K562 (cell line): ENCODE measurements at regions not wholly inside any gene's neighbourhood (a gene's known extent, or its start where the extent isn't known, plus 50 kb on each side); places are given as distances from the start of the nearest gene placed in this dataset.

Source experiments
- ADNP ChIP-seq: fragments of 200-800 bp; sonication (Bioruptor generic); IDR thresholded peaks from 2 replicates; pipeline ENCODE4 v1.6.1; 2016; ENCODE audit warnings: missing genetic modification characterization, missing compliant biosample characterization
- ASH1L ChIP-seq: fragments of 450-650 bp; IDR thresholded peaks from 2 replicates; pipeline ENCODE4 v1.6.1; 2018; ENCODE audit warnings: borderline replicate concordance, mild to moderate bottlenecking, low read depth; ENCODE audit not compliant: partially characterized antibody
- BRD4 ChIP-seq: fragments of 200-600 bp; sonication (generic); IDR thresholded peaks from 2 replicates; pipeline ENCODE4 v1.6.1; 2017; ENCODE audit warnings: inconsistent platforms
- CEBPB ChIP-seq: fragments of 450-650 bp; IDR thresholded peaks from 2 replicates; pipeline ENCODE4 v1.6.1; 2016; ENCODE audit warnings: missing genetic modification characterization, missing compliant biosample characterization
- CREM ChIP-seq: IDR thresholded peaks from 2 replicates; pipeline ENCODE4 v1.6.1; 2014; ENCODE audit warnings: antibody characterized with exemption, low read depth
- CTBP1 ChIP-seq: fragments of 450-650 bp; IDR thresholded peaks from 2 replicates; pipeline ENCODE4 v1.6.1; 2016; ENCODE audit warnings: borderline replicate concordance
- DPF2 ChIP-seq: fragments of 450-650 bp; IDR thresholded peaks from 2 replicates; pipeline ENCODE4 v1.6.1; 2016
- FOXA1 ChIP-seq: fragments of 450-650 bp; IDR thresholded peaks from 2 replicates; pipeline ENCODE4 v1.6.1; 2016; ENCODE audit warnings: mild to moderate bottlenecking, borderline replicate concordance
- HEY1 ChIP-seq: fragments of 250-450 bp; sonication (Bioruptor Pico); IDR thresholded peaks from 2 replicates; pipeline ENCODE4 v1.5.0; 2020; ENCODE audit warnings: mild to moderate bottlenecking, moderate library complexity, borderline replicate concordance
- HNRNPLL ChIP-seq: fragments of 200-400 bp; formaldehyde crosslinking; IDR thresholded peaks from 2 replicates; pipeline ENCODE4 v1.6.1; 2017; ENCODE audit warnings: low read length, low read depth, mild to moderate bottlenecking; ENCODE audit not compliant: poor library complexity, severe bottlenecking
- MCM5 ChIP-seq: fragments of 450-650 bp; IDR thresholded peaks from 2 replicates; pipeline ENCODE4 v1.6.1; 2016; ENCODE audit warnings: low read depth
- MEIS2 ChIP-seq: fragments of 450-650 bp; IDR thresholded peaks from 2 replicates; pipeline ENCODE4 v1.6.1; 2014; ENCODE audit warnings: mild to moderate bottlenecking; ENCODE audit not compliant: partially characterized antibody
- MTA1 ChIP-seq: fragments of 450-650 bp; IDR thresholded peaks from 2 replicates; pipeline ENCODE4 v1.6.1; 2017; ENCODE audit warnings: borderline replicate concordance
- NFE2 ChIP-seq: IDR thresholded peaks from 2 replicates; pipeline ENCODE4 v1.6.1; 2014; ENCODE audit warnings: antibody characterized with exemption, low read depth
- NFE2L1 ChIP-seq: fragments of 450-650 bp; IDR thresholded peaks from 2 replicates; pipeline ENCODE4 v1.6.1; 2016; ENCODE audit warnings: missing genetic modification characterization, low read depth, mild to moderate bottlenecking, missing compliant biosample characterization, moderate library complexity, borderline replicate concordance
- PHB2 ChIP-seq: fragments of 450-650 bp; IDR thresholded peaks from 2 replicates; pipeline ENCODE4 v1.6.1; 2017; ENCODE audit warnings: low read depth
- POLR2AphosphoS2 ChIP-seq: IDR thresholded peaks from 2 replicates; pipeline ENCODE4 v1.6.1; 2012; ENCODE audit warnings: low read length, improper control_type of control experiment
- POLR2G ChIP-seq: fragments of 200-400 bp; formaldehyde crosslinking; IDR thresholded peaks from 2 replicates; pipeline ENCODE4 v1.6.1; 2017; ENCODE audit warnings: low read depth, mild to moderate bottlenecking, antibody characterized with exemption, low read length, moderate library complexity
- PRMT5 ChIP-seq: sonication (generic); formaldehyde crosslinking; IDR thresholded peaks from 2 replicates; pipeline ENCODE4 v1.5.0; 2020; ENCODE audit warnings: missing genetic modification reagents
- PURB ChIP-seq: sonication (generic); formaldehyde crosslinking; IDR thresholded peaks from 2 replicates; pipeline ENCODE4 v1.9.0; 2021; ENCODE audit warnings: low read depth, mild to moderate bottlenecking, missing genetic modification reagents
- RBM15 ChIP-seq: fragments of 200-400 bp; formaldehyde crosslinking; IDR thresholded peaks from 2 replicates; pipeline ENCODE4 v1.6.1; 2018; ENCODE audit warnings: mild to moderate bottlenecking, low read length, moderate library complexity; ENCODE audit not compliant: insufficient read depth
- RBM25 ChIP-seq: fragments of 200-400 bp; formaldehyde crosslinking; IDR thresholded peaks from 2 replicates; pipeline ENCODE4 v1.6.1; 2018; ENCODE audit warnings: low read length, low read depth, moderate library complexity; ENCODE audit not compliant: severe bottlenecking
- RBM39 ChIP-seq: fragments of 200-400 bp; formaldehyde crosslinking; optimal IDR thresholded peaks from 2 replicates; pipeline ENCODE3; 2018; ENCODE audit warnings: low read depth, low read length
- SFPQ ChIP-seq: fragments of 200-400 bp; formaldehyde crosslinking; IDR thresholded peaks from 2 replicates; pipeline ENCODE4 v1.6.1; 2017; ENCODE audit warnings: mild to moderate bottlenecking, low read depth, low read length, moderate library complexity
- SMAD4 ChIP-seq: fragments of 250-450 bp; sonication (Bioruptor Pico); conservative IDR thresholded peaks from 2 replicates; pipeline ENCODE4 v1.8.0; 2021; ENCODE audit warnings: inconsistent platforms, mild to moderate bottlenecking, moderate library complexity
- TCF7L2 ChIP-seq: fragments of 150-350 bp; IDR thresholded peaks from 2 replicates; pipeline ENCODE4 v1.6.1; 2016; ENCODE audit warnings: low read depth, mild to moderate bottlenecking, low read length, moderate library complexity
- TOE1 ChIP-seq, 2 experiments: fragments of 450-650 bp in 1 of 2; sonication (generic) in 1 of 2; formaldehyde crosslinking in 1 of 2; IDR thresholded peaks; 2 replicates each; pipeline versions ENCODE4 v1.7.1 to v1.8.0; 2016 to 2022; ENCODE audit warnings: borderline replicate concordance in 2 of 2, mild to moderate bottlenecking in 2 of 2, antibody characterized with exemption in 1 of 2, inconsistent platforms in 1 of 2, low read depth in 1 of 2, missing genetic modification reagents in 1 of 2, moderate library complexity in 1 of 2
- U2AF1 ChIP-seq: fragments of 200-400 bp; formaldehyde crosslinking; optimal IDR thresholded peaks from 2 replicates; pipeline ENCODE3; 2017; ENCODE audit warnings: mild to moderate bottlenecking, low read depth, low read length, moderate library complexity
- ZNF143 ChIP-seq: sonication (generic); formaldehyde crosslinking; IDR thresholded peaks from 2 replicates; pipeline ENCODE4 v1.9.0; 2022; ENCODE audit warnings: mild to moderate bottlenecking, missing genetic modification reagents
- ZNF316 ChIP-seq: fragments of 450-650 bp; IDR thresholded peaks from 2 replicates; pipeline ENCODE4 v1.6.1; 2016
- TF ChIP-seq, protein P1 (sequence below): IDR thresholded peaks from 2 replicates; pipeline ENCODE4 v1.6.1; 2014; ENCODE audit warnings: antibody characterized with exemption

DNA sequence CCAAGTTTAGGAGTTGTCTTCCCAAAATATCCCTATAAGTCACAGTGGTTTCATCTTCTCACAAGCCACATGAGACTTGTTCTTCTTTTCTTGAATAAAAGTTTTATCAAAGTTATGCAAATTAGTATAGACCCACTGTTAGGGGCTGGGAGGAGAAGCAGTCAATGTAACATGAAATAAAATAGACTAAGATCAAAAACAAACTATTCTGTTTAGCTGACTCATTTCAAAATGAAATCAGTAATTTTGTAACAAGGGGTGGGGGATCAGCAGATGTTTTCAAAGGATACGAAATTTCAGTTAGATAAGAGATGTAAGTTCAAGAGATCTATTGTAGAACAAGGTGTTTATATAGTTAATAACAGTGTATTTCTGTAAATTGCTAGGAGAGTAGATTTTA, 339.6 kb upstream of the PRDM1 start (continued):
- no peak for TF ChIP-seq CTBP1
- TF ChIP-seq SMAD4 (CRISPR knock-in tag): no peak
- no peak for TF ChIP-seq BRD4
- TF ChIP-seq RBM25: no peak
- no peak for TF ChIP-seq POLR2G
- no peak for TF ChIP-seq TOE1 (IDR thresholded peaks at IDR 0.05; ENCODE audit: borderline replicate concordance)
- TF ChIP-seq TOE1 (CRISPR knock-in tag; IDR thresholded peaks at IDR 0.05; ENCODE audit: borderline replicate concordance, low read depth): no peak
- TF ChIP-seq SFPQ: no peak
- TF ChIP-seq ADNP (tag): no peak
- TF ChIP-seq CREM: no peak
- TF ChIP-seq PHB2: no peak
- TF ChIP-seq HNRNPLL: no peak
- no peak for TF ChIP-seq RBM15
- TF ChIP-seq PURB (CRISPR knock-in tag): no peak
- TF ChIP-seq ZNF316: peak; percentile 84
- no peak for TF ChIP-seq HEY1 (CRISPR knock-in tag)
- TF ChIP-seq POLR2AphosphoS2: no peak
- TF ChIP-seq MEIS2: no peak
- TF ChIP-seq, protein P1, sequence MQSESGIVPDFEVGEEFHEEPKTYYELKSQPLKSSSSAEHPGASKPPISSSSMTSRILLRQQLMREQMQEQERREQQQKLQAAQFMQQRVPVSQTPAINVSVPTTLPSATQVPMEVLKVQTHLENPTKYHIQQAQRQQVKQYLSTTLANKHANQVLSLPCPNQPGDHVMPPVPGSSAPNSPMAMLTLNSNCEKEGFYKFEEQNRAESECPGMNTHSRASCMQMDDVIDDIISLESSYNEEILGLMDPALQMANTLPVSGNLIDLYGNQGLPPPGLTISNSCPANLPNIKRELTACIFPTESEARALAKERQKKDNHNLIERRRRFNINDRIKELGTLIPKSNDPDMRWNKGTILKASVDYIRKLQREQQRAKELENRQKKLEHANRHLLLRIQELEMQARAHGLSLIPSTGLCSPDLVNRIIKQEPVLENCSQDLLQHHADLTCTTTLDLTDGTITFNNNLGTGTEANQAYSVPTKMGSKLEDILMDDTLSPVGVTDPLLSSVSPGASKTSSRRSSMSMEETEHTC: no peak
- TF ChIP-seq NFE2L1 (tag): no peak
- no peak for TF ChIP-seq PRMT5 (CRISPR knock-in tag)
- no peak for TF ChIP-seq FOXA1
- TF ChIP-seq TCF7L2: no peak
- TF ChIP-seq MTA1: no peak
- TF ChIP-seq ASH1L: no peak
- TF ChIP-seq ZNF143: no peak
- peak; percentile 66 for TF ChIP-seq DPF2
- TF ChIP-seq RBM39: no peak
- peak; percentile 83 for TF ChIP-seq NFE2
- peak; percentile 38; the same call in 1 of the 2 replicates for TF ChIP-seq CEBPB (tag)
- TF ChIP-seq U2AF1: no peak
- no peak for TF ChIP-seq MCM5
